ENCODE measurements at regions not wholly inside any gene's neighbourhood (a gene's known extent, or its start where the extent isn't known, plus 50 kb on each side); places are given as distances from the start of the nearest gene placed in this dataset.

DNA sequence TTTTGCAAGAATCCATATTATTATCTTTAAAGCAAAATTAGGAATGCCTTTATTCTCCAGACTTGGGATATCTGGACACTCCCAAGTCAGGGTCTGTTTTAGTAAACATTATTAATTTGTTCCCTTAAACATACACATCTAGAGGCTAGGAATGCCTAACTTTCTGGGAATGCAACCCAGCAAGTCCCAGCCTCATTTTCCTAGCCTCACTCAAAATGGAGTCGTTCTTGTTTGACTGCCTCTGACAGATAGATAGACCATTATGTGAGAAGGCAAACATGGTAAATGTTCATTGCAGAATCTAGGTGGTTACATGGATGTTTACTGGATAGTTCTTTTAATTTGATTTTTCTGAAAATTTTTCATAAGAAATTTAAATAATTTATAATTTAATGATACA lies 54.7 kb upstream of the FOXN2 start:
- no peak overlapping the region for H3K4me3 ChIP-seq (ENCODE audit: low read depth, low read length)
- TF ChIP-seq, protein P1, sequence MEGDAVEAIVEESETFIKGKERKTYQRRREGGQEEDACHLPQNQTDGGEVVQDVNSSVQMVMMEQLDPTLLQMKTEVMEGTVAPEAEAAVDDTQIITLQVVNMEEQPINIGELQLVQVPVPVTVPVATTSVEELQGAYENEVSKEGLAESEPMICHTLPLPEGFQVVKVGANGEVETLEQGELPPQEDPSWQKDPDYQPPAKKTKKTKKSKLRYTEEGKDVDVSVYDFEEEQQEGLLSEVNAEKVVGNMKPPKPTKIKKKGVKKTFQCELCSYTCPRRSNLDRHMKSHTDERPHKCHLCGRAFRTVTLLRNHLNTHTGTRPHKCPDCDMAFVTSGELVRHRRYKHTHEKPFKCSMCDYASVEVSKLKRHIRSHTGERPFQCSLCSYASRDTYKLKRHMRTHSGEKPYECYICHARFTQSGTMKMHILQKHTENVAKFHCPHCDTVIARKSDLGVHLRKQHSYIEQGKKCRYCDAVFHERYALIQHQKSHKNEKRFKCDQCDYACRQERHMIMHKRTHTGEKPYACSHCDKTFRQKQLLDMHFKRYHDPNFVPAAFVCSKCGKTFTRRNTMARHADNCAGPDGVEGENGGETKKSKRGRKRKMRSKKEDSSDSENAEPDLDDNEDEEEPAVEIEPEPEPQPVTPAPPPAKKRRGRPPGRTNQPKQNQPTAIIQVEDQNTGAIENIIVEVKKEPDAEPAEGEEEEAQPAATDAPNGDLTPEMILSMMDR (IDR thresholded peaks at IDR 0.05; ENCODE audit: insufficient read depth, low read length, missing control alignments): no peak
- no peak for DNase-seq (ENCODE audit: low read depth, low spot score)
- CTCF ChIA-PET: no interaction called here
- POLR2A ChIA-PET: no interaction called here

DNA sequence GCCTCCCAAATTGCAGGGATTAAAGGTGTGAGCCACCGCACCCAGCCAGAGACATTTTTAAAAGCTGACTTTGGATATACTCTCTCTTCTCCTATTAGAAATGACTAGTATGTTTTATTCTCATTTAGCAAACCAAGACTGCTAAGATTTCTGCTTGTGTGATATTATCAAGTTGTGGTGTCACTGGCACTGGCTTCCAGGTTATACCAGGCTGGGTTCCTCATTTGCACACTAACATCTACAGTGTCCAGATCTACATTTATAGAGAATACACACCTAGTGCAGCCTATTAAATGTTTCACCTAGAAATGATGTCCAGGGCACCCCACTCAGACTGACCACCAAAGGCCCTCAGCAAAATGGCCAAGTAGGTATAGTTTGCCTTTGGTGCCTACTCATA lies 49.9 kb upstream of the FOXN2 start:
- CTCF ChIA-PET: no interaction called here

More for the DNA sequence above, 49.9 kb upstream of the FOXN2 start:
- no peak overlapping the region for H3K4me3 ChIP-seq (ENCODE audit: low read depth, low read length)
- TF ChIP-seq, protein P1 (IDR thresholded peaks at IDR 0.05; ENCODE audit: insufficient read depth, low read length, missing control alignments): no peak
- DNase-seq (ENCODE audit: low read depth, low spot score): no peak
- POLR2A ChIA-PET: no interaction called here

All from AG04449 (cell line).